ENCODE measurements at regions not wholly inside any gene's neighbourhood (a gene's known extent, or its start where the extent isn't known, plus 50 kb on each side); places are given as distances from the start of the nearest gene placed in this dataset.

DNA sequence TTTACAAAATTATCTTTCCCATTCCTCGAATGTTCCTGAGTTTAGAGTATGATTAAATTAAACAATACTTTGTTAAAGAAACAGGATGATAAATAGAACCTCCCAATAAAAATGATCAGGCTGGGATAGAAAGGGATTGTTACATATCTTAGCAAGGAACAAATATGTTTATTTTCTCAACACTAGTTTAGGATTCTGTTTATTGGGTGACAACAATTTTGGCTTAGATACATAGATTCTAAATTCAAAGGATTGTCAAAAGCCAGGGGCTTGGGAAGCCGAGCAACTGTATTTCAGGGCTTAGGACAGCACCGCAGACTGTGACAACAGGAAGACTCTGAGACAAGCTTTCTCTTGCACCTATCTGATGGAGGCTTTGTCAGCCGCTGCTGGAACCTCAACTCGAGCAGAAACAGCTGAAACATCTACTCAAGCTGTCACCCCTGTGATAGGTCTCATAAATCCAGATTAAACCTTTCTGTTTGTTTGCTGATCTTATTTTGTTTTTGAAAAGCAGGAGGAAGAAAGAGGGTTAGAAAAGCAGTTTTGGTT, 562.8 kb upstream of the ZFHX3 start:
- TF ChIP-seq, protein P1, sequence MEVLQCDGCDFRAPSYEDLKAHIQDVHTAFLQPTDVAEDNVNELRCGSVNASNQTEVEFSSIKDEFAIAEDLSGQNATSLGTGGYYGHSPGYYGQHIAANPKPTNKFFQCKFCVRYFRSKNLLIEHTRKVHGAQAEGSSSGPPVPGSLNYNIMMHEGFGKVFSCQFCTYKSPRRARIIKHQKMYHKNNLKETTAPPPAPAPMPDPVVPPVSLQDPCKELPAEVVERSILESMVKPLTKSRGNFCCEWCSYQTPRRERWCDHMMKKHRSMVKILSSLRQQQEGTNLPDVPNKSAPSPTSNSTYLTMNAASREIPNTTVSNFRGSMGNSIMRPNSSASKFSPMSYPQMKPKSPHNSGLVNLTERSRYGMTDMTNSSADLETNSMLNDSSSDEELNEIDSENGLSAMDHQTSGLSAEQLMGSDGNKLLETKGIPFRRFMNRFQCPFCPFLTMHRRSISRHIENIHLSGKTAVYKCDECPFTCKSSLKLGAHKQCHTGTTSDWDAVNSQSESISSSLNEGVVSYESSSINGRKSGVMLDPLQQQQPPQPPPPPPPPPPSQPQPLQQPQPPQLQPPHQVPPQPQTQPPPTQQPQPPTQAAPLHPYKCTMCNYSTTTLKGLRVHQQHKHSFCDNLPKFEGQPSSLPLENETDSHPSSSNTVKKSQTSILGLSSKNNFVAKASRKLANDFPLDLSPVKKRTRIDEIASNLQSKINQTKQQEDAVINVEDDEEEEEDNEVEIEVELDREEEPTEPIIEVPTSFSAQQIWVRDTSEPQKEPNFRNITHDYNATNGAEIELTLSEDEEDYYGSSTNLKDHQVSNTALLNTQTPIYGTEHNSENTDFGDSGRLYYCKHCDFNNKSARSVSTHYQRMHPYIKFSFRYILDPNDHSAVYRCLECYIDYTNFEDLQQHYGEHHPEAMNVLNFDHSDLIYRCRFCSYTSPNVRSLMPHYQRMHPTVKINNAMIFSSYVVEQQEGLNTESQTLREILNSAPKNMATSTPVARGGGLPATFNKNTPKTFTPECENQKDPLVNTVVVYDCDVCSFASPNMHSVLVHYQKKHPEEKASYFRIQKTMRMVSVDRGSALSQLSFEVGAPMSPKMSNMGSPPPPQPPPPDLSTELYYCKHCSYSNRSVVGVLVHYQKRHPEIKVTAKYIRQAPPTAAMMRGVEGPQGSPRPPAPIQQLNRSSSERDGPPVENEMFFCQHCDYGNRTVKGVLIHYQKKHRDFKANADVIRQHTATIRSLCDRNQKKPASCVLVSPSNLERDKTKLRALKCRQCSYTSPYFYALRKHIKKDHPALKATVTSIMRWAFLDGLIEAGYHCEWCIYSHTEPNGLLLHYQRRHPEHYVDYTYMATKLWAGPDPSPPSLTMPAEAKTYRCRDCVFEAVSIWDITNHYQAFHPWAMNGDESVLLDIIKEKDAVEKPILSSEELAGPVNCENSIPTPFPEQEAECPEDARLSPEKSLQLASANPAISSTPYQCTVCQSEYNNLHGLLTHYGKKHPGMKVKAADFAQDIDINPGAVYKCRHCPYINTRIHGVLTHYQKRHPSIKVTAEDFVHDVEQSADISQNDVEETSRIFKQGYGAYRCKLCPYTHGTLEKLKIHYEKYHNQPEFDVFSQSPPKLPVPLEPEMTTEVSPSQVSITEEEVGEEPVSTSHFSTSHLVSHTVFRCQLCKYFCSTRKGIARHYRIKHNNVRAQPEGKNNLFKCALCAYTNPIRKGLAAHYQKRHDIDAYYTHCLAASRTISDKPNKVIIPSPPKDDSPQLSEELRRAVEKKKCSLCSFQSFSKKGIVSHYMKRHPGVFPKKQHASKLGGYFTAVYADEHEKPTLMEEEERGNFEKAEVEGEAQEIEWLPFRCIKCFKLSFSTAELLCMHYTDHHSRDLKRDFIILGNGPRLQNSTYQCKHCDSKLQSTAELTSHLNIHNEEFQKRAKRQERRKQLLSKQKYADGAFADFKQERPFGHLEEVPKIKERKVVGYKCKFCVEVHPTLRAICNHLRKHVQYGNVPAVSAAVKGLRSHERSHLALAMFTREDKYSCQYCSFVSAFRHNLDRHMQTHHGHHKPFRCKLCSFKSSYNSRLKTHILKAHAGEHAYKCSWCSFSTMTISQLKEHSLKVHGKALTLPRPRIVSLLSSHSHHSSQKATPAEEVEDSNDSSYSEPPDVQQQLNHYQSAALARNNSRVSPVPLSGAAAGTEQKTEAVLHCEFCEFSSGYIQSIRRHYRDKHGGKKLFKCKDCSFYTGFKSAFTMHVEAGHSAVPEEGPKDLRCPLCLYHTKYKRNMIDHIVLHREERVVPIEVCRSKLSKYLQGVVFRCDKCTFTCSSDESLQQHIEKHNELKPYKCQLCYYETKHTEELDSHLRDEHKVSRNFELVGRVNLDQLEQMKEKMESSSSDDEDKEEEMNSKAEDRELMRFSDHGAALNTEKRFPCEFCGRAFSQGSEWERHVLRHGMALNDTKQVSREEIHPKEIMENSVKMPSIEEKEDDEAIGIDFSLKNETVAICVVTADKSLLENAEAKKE (CRISPR knock-in tag; IDR thresholded peaks at IDR 0.05): no peak
- TF ChIP-seq, protein P2, sequence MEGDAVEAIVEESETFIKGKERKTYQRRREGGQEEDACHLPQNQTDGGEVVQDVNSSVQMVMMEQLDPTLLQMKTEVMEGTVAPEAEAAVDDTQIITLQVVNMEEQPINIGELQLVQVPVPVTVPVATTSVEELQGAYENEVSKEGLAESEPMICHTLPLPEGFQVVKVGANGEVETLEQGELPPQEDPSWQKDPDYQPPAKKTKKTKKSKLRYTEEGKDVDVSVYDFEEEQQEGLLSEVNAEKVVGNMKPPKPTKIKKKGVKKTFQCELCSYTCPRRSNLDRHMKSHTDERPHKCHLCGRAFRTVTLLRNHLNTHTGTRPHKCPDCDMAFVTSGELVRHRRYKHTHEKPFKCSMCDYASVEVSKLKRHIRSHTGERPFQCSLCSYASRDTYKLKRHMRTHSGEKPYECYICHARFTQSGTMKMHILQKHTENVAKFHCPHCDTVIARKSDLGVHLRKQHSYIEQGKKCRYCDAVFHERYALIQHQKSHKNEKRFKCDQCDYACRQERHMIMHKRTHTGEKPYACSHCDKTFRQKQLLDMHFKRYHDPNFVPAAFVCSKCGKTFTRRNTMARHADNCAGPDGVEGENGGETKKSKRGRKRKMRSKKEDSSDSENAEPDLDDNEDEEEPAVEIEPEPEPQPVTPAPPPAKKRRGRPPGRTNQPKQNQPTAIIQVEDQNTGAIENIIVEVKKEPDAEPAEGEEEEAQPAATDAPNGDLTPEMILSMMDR (conservative IDR thresholded peaks at IDR 0.05; ENCODE audit: low read depth in 2 of 2): no peak
- no peak for TF ChIP-seq CREB1 (CRISPR knock-in tag; IDR thresholded peaks at IDR 0.05; ENCODE audit: low read depth)
- TF ChIP-seq POLR2AphosphoS5 (IDR thresholded peaks at IDR 0.05; ENCODE audit: low read depth): no peak
- TF ChIP-seq EZH2 (IDR thresholded peaks at IDR 0.05; ENCODE audit: low read depth, unreplicated experiment): no peak
- no peak for TF ChIP-seq NANOG (IDR thresholded peaks at IDR 0.05; ENCODE audit: borderline replicate concordance)
- TF ChIP-seq JUNB (IDR thresholded peaks at IDR 0.05; ENCODE audit: unreplicated experiment): no peak
- TF ChIP-seq, protein P3, sequence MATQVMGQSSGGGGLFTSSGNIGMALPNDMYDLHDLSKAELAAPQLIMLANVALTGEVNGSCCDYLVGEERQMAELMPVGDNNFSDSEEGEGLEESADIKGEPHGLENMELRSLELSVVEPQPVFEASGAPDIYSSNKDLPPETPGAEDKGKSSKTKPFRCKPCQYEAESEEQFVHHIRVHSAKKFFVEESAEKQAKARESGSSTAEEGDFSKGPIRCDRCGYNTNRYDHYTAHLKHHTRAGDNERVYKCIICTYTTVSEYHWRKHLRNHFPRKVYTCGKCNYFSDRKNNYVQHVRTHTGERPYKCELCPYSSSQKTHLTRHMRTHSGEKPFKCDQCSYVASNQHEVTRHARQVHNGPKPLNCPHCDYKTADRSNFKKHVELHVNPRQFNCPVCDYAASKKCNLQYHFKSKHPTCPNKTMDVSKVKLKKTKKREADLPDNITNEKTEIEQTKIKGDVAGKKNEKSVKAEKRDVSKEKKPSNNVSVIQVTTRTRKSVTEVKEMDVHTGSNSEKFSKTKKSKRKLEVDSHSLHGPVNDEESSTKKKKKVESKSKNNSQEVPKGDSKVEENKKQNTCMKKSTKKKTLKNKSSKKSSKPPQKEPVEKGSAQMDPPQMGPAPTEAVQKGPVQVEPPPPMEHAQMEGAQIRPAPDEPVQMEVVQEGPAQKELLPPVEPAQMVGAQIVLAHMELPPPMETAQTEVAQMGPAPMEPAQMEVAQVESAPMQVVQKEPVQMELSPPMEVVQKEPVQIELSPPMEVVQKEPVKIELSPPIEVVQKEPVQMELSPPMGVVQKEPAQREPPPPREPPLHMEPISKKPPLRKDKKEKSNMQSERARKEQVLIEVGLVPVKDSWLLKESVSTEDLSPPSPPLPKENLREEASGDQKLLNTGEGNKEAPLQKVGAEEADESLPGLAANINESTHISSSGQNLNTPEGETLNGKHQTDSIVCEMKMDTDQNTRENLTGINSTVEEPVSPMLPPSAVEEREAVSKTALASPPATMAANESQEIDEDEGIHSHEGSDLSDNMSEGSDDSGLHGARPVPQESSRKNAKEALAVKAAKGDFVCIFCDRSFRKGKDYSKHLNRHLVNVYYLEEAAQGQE (IDR thresholded peaks at IDR 0.05; ENCODE audit: unreplicated experiment): no peak
- no peak for TF ChIP-seq EZH2phosphoT487 (IDR thresholded peaks at IDR 0.05; ENCODE audit: unreplicated experiment)
- TF ChIP-seq ZNF331 (CRISPR knock-in tag; IDR thresholded peaks at IDR 0.05; ENCODE audit: low read depth): no peak
